NAMALWA (cell line): ENCODE measurements at regions not wholly inside any gene's neighbourhood (a gene's known extent, or its start where the extent isn't known, plus 50 kb on each side); places are given as distances from the start of the nearest gene placed in this dataset.
"Not testable (repeated sequence)": the region's sequence is repeated elsewhere in the genome, so short reads cannot be mapped to it uniquely, and the experiment has no call there.

Experiments used
- DNase-seq: peaks from one replicate; pipeline ENCODE4 v3.0.0-alpha.2; 2015; ENCODE audit warnings: low spot score

GRCh38 chr3:65037861-65038260 lies 350.1 kb upstream of the ADAMTS9 start:
- DNase-seq: no peak

- DNase-seq: no peak
Measured at GRCh38 chr3:65035246-65035645, 347.4 kb upstream of the ADAMTS9 start.

DNA sequence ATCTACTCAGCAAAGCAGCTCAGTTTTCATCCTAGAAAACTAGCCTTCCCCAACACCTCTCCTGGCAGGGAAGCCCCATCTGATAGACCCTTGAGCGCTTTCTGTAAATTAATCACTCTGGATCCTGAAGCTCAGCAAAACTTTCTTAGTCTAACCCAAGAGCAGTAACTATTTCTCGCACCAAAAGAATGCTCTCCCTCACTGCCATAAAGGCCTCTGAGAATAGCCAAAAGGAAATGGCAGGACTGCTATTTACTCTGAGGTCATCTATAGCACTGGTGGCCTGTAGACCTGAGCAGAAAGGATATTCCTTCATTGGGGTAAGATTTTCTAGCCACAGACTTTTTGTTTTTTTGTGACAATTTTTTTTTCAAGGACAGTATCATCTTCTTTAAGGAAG lies 345.8 kb upstream of the ADAMTS9 start:
- no peak for DNase-seq

DNA sequence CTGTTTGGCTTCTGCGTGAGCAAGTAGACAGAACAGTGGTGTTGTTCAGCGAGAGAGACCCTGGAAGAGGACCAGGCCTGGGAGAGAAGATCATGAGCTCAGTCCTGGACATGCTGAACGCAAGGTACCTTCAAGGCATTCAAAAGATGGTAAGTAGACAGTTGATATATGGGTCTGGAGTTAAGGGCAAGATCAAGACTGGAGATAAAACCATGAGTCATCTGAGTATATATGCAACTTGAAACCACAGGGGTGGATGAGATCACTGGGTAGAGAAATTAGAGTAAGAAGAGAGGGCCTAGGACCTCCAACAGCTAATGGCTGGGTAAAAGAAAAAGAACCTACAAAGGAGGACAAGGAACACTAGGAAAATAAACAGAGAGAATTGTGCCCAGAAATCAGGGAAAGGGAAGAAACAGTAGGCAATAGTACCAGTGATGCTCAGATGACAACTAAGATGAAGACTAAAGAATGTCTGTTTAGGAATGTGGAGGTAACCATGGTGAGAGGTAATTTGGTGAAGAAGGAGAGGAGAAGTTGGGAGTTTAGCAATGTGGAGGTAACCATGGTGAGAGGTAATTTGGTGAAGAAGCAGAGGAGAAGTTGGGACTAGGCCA lies 343.2 kb upstream of the ADAMTS9 start:
- no peak for DNase-seq

- DNase-seq: no peak
Measured at GRCh38 chr3:65030014-65030627, 342.3 kb upstream of the ADAMTS9 start.

DNA sequence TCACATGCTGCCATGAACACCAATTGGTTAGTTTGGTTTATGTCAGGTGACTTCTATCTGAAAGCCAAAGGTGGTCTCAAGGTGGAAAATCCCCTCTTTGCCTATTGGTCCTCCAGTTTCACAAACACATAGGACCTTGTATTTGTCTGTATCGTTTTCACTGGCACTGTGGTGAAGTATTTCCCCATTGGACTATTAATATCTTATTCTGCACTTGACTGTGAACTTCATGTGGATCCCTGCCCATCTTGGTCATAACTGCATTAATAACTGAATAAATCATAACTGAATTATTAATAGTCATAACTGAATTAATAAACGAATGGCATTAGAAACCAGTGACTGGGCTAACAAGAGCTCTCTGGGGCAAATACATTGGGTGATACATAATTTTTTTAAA lies 341.3 kb upstream of the ADAMTS9 start:
- no peak for DNase-seq

- DNase-seq: no peak
Measured at GRCh38 chr3:65028024-65028423, 340.2 kb upstream of the ADAMTS9 start.

DNA sequence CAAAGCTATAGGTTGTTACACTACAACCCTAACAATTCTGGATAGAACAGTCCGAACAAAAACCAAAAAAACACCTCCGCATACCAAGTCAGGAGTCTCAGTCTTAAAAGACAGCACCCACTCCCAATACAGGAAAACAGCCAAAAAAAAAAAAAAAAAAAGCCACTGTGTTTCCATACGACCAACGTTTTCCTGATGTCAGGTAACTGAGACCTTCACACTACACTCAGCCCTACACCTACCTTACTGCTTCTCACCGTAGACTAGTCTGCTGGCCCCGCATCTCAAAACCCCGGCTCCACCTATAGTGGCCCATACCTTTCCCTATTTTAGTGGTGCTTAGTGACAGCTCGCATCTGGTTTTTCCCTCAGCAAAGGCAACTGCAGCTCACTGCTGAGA lies 339.5 kb upstream of the ADAMTS9 start:
- no peak for DNase-seq

DNA sequence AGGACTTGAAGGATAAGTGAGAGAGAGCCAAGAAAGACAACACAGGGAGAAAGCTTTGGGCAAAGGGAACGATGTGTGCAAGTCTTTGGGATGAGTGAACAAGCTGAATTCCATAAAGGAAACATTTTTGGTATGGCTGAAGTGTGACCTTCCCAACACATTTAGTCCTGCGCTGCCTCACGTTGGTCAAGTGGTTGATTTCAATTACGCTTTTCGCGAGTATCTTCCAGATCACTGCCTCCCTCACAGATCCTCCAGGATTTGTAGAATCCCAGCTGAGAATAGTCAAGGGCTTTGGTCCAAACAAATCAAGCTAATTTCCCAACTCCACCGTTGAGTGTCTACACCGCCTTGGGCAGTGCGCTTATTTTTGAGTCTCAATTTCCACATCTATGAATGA lies 338.4 kb upstream of the ADAMTS9 start:
- no peak for DNase-seq

GRCh38 chr3:65024148-65024547 lies 336.3 kb upstream of the ADAMTS9 start:
- DNase-seq: no peak

- no peak for DNase-seq
Measured at GRCh38 chr3:65020281-65021160, 332.7 kb upstream of the ADAMTS9 start.

- no peak for DNase-seq
Measured at GRCh38 chr3:65019443-65020055, 331.7 kb upstream of the ADAMTS9 start.

- DNase-seq: no peak
Measured at GRCh38 chr3:65018801-65019200, 331.0 kb upstream of the ADAMTS9 start.

DNA sequence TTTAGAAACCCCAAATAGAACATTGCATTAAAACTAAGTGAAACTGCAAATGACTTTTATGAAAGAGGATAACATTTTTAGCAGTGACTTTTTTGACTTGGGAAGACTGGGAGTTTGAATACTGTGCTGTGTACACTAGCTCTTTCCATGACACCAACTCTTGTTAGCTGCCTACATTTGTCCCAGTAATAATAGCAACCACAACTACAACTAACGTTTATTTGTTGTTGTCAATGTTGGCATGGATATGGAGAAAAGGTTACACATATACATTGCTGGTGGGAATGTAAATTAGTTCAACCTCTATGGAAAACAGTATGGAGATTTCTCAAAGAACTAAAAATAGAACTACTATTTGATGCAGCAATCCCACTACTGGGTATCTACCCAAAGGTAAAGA lies 329.6 kb upstream of the ADAMTS9 start:
- DNase-seq: no peak

- DNase-seq: no peak
Measured at GRCh38 chr3:65015711-65016110, 327.9 kb upstream of the ADAMTS9 start.

DNA sequence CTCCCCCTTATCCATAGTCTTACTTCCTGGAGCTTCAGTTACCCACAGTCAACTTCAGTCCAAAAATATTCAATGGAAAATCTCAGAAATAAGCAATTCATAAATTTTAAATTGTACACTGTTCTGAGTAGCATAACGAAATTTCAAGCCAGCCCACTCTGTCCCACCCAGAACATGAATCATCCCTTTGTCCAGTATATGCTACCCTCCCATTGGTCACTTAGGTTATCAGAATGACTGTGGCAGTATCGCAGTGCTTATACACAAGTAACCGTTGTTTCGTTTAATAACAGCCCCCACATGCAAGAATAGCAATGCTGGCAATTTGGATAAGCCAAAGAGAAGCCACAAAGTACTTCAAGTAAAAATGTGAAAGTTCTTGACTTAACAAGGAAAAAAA lies 325.3 kb upstream of the ADAMTS9 start:
- no peak for DNase-seq

DNA sequence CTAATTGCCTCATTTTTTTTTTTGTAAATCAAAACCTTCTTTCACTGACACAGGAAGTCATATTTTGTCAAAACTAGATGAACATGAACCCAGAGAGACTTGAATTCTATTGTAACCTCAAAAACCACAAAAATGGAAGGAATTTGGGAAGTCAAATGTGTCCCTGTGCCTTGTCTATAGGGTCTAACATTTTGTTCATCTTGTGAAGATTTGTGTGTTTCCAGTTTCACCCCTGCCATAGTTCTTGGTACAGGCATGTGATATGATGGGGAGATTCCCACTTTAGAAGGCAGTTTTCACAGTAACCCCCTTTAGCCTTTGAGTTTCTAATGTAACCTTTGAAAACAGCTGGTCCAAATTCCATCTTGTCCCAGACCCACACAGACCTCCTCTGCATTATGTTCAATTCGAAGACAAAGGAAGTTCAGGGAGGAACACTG lies 318.5 kb upstream of the ADAMTS9 start:
- DNase-seq: no peak

DNA sequence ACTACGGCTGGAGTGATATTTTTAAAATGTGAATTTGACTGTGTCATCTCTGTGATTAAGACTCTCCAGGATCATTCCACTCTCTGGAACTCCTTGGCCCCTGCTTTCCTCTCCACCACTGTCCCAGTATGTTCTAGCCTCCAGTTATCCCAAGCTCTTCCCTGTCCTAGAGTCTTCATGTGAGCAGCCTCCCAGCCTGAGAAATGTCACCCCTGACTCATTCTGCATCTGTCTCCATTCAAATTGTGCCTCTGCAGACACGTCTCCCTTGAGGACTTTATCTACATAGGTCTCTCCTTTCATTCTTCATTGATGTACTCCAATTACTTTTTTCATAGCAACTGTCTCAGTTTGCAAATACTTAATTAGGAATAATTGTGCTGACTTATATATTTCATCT lies 317.7 kb upstream of the ADAMTS9 start:
- DNase-seq: no peak

- DNase-seq: no peak
Measured at GRCh38 chr3:65004795-65005295, 317.0 kb upstream of the ADAMTS9 start.

DNA sequence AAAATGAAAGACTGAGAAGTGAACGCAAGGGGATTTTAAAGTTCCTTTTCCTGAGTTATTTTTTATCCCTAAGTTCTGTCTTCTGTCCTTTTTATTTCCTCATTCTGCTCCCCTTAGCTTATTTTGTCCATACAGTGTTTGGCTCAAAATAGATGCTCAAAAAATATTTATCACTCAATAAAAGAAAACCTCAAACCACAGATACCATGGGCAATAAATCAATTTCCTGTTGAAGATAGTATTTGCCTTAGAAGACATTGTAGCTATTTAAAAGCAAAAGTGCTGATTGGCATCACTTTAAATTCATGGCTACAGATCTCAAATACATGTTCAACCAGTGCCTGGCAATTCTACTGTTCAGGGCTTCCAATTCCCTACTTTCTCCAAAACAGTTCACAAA lies 316.5 kb upstream of the ADAMTS9 start:
- DNase-seq: no peak

GRCh38 chr3:65001119-65001518 lies 313.3 kb upstream of the ADAMTS9 start:
- not testable (repeated sequence) for DNase-seq

GRCh38 chr3:64998317-64998716 lies 310.5 kb upstream of the ADAMTS9 start:
- no peak for DNase-seq
